ENCODE measurements at regions not wholly inside any gene's neighbourhood (a gene's known extent, or its start where the extent isn't known, plus 50 kb on each side); places are given as distances from the start of the nearest gene placed in this dataset.
A peak's percentile ranks its signal among the peaks of the same experiment; 100 is the strongest.

DNA sequence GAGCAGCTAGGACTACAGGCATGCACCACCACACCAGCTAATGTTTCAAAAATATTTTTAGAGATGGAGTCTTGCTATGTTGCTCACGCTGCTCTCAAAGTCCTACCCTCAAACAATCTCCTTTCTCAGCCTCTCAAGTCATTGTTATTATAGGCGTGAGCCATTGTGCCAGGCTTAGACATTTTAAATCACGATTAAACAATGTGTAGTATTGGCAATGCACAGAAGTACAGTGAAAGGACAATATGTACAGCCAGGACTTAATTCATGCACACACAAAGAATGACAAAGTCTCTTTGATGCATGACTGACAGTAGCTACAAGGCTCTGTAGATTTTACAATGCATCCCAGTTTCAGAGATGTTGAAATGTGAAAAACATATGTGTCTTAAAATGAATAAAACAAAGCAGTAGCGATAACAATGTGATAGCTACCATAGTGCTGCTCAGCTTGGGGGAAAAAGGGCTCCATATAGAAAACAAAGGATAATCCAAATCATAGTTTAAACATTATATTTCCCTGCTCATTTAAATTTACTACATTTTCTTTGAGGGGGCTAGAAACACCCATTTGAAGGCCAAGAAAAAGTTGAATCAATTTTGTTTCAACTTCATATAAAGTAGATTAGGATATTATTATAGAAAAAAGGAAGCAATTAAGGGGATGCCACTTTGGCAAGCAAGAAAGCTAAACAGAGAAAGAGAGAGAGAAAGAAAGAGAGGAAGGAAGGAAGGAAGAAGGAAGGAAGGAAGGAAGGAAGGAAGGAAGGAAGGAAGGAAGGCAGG lies 272.4 kb upstream of the SMIM31 start:
- H3K27me3 Mint-ChIP-seq (ENCODE audit: low read depth), result no peaks in the 10 kb centered on the region
- TF ChIP-seq, protein P1, sequence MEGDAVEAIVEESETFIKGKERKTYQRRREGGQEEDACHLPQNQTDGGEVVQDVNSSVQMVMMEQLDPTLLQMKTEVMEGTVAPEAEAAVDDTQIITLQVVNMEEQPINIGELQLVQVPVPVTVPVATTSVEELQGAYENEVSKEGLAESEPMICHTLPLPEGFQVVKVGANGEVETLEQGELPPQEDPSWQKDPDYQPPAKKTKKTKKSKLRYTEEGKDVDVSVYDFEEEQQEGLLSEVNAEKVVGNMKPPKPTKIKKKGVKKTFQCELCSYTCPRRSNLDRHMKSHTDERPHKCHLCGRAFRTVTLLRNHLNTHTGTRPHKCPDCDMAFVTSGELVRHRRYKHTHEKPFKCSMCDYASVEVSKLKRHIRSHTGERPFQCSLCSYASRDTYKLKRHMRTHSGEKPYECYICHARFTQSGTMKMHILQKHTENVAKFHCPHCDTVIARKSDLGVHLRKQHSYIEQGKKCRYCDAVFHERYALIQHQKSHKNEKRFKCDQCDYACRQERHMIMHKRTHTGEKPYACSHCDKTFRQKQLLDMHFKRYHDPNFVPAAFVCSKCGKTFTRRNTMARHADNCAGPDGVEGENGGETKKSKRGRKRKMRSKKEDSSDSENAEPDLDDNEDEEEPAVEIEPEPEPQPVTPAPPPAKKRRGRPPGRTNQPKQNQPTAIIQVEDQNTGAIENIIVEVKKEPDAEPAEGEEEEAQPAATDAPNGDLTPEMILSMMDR (conservative IDR thresholded peaks at IDR 0.05), result no peak
- H2BK5ac ChIP-seq (ENCODE audit: insufficient read length, low read length), result no peak overlapping the region
- H3K23me2 ChIP-seq (ENCODE audit: insufficient read length, low read depth, low read length, poor library complexity, severe bottlenecking), result no peaks in the 10 kb centered on the region
- H3K27ac ChIP-seq (ENCODE audit: insufficient read length, low read depth, low read length), result no peak overlapping the region
- no peak overlapping the region for H3K23ac ChIP-seq (ENCODE audit: insufficient read length, low read depth, low read length)
- H3K36me3 Mint-ChIP-seq (ENCODE audit: insufficient read depth in 1 of 3, low read depth in 3 of 3), result no peaks in the 10 kb centered on the region
- no peaks in the 10 kb centered on the region for H3K9me3 ChIP-seq (ENCODE audit: control insufficient read depth, low read depth, low read length)
- no peaks in the 10 kb centered on the region for H4K20me1 ChIP-seq (ENCODE audit: control insufficient read depth, insufficient read depth, insufficient read length)
- no peak overlapping the region for H3K14ac ChIP-seq (ENCODE audit: insufficient read depth, low read length)
- no peak overlapping the region for H4K8ac ChIP-seq (replicated peaks; ENCODE audit: insufficient read length, low read depth, low read length)
- no peak overlapping the region for H2BK120ac ChIP-seq (ENCODE audit: low read depth, low read length, poor library complexity, severe bottlenecking)
- H2AFZ ChIP-seq (ENCODE audit: low read length), result no peak overlapping the region
- no peak overlapping the region for H2BK15ac ChIP-seq (ENCODE audit: low read depth, low read length)
- no peak overlapping the region for H3K18ac ChIP-seq (ENCODE audit: insufficient read length, low read depth, low read length)
- no peak overlapping the region for H3K4ac ChIP-seq (ENCODE audit: low read depth, low read length)
- no peak for DNase-seq
- H3K4me1 ChIP-seq (ENCODE audit: insufficient read depth, low read length), result no peaks in the 10 kb centered on the region
- H4K91ac ChIP-seq (ENCODE audit: insufficient read length, low read depth, low read length), result no peak overlapping the region
- H3K56ac ChIP-seq (ENCODE audit: insufficient read length, low read depth, low read length), result no peak overlapping the region
- no peak overlapping the region for H3K4me2 ChIP-seq (ENCODE audit: insufficient read depth, insufficient read length, low read length)
- H3K79me2 ChIP-seq (ENCODE audit: insufficient read depth, low read length), result no peaks in the 10 kb centered on the region
- no peak overlapping the region for H3K9ac ChIP-seq (ENCODE audit: extremely low read depth, insufficient read length, low read length)
- no peaks in the 10 kb centered on the region for H3K79me1 ChIP-seq (ENCODE audit: insufficient read depth, low read depth, low read length, poor library complexity, severe bottlenecking)
- H3K27me3 ChIP-seq (ENCODE audit: insufficient read depth, low read length), result no peaks in the 10 kb centered on the region
- H4K5ac ChIP-seq (ENCODE audit: insufficient read length, low read depth, low read length), result no peak overlapping the region
- H2AK5ac ChIP-seq (ENCODE audit: insufficient read length, low read length), result no peak overlapping the region
- no peak overlapping the region; a peak in 1 of 5 replicates for H3K4me3 Mint-ChIP-seq
- H2BK12ac ChIP-seq (ENCODE audit: insufficient read length, low read depth, low read length), result no peak overlapping the region
- H3T11ph ChIP-seq (ENCODE audit: low read length), result no peak overlapping the region
- peak overlapping the region in 1 of 3 experiments; percentile 43; a peak in 2 of 7 replicates for H3K27ac Mint-ChIP-seq
- no CpG with 5 or more reads among the region's 4 CpGs for WGBS (ENCODE audit: extremely low coverage, insufficient read length, low lambda C conversion rate)
- H3K9me3 Mint-ChIP-seq, result no peaks in the 10 kb centered on the region; a peak in 1 of 5 replicates
- H3K4me1 Mint-ChIP-seq, result peaks cover 2 to 5% of the 10 kb centered on the region in 2 experiments; a peak in 1 of 4 replicates
- no peak overlapping the region for H2BK20ac ChIP-seq (ENCODE audit: low read depth, low read length, poor library complexity, severe bottlenecking)
